Activated T-cell treated with anti-CD3 and anti-CD28 coated beads, Interleukin-2, amount 50 U/mL, for 24 hours (primary cell): ENCODE measurements at regions not wholly inside any gene's neighbourhood (a gene's known extent, or its start where the extent isn't known, plus 50 kb on each side); places are given as distances from the start of the nearest gene placed in this dataset.

Experiments
- DNase-seq: peaks from one replicate; pipeline ENCODE4 v3.0.0-alpha.2; 2020
- H3K27ac Mint-ChIP-seq: 2 replicates; pipeline ENCODE4 v1.8.0; 2020; ENCODE audit warnings: mild to moderate bottlenecking, mixed read lengths
- H3K27me3 Mint-ChIP-seq: 2 replicates; pipeline ENCODE4 v1.8.0; 2020; ENCODE audit warnings: mixed read lengths
- H3K36me3 Mint-ChIP-seq: 2 replicates; pipeline ENCODE4 v1.8.0; 2020; ENCODE audit warnings: low read depth, mixed read lengths
- H3K4me1 Mint-ChIP-seq: 2 replicates; pipeline ENCODE4 v1.8.0; 2020; ENCODE audit warnings: low read depth, mixed read lengths
- H3K4me3 Mint-ChIP-seq: 2 replicates; pipeline ENCODE4 v1.8.0; 2020; ENCODE audit warnings: mild to moderate bottlenecking, moderate library complexity, mixed read lengths
- H3K9me3 Mint-ChIP-seq: 2 replicates; pipeline ENCODE4 v1.8.0; 2020; ENCODE audit warnings: mixed read lengths

GRCh38 chr7:46651070-46651469 is 730.0 kb upstream of the IGFBP3 start:
- no peak for DNase-seq
- no peaks in the 10 kb centered on the region for H3K4me1 Mint-ChIP-seq
- H3K27me3 Mint-ChIP-seq: no peaks in the 10 kb centered on the region
- no peak overlapping the region for H3K4me3 Mint-ChIP-seq
- no peak overlapping the region for H3K27ac Mint-ChIP-seq
- H3K9me3 Mint-ChIP-seq: peaks cover 9% of the 10 kb centered on the region
- no peaks in the 10 kb centered on the region for H3K36me3 Mint-ChIP-seq

GRCh38 chr7:46649876-46650275 is 728.8 kb upstream of the IGFBP3 start:
- DNase-seq: no peak
- Mint-ChIP-seq H3K4me3 (no peak overlapping the region), H3K4me1 (no peaks in the 10 kb centered on the region), H3K9me3 (peaks cover 9% of the 10 kb centered on the region), H3K27me3 (no peaks in the 10 kb centered on the region), H3K36me3 (no peaks in the 10 kb centered on the region), H3K27ac (no peak overlapping the region)

- H3K36me3 Mint-ChIP-seq: no peaks in the 10 kb centered on the region
- no peak overlapping the region for H3K4me3 Mint-ChIP-seq
- H3K27me3 Mint-ChIP-seq: no peaks in the 10 kb centered on the region
- no peaks in the 10 kb centered on the region for H3K4me1 Mint-ChIP-seq
- H3K9me3 Mint-ChIP-seq: peaks cover 2% of the 10 kb centered on the region
- no peak for DNase-seq
- no peak overlapping the region for H3K27ac Mint-ChIP-seq
These were observed 717.0 kb upstream of the IGFBP3 start for GRCh38 chr7:46637793-46638735.

GRCh38 chr7:46636022-46636421 is 715.0 kb upstream of the IGFBP3 start:
- Mint-ChIP-seq H3K36me3 (no peaks in the 10 kb centered on the region), H3K27me3 (no peaks in the 10 kb centered on the region), H3K4me1 (no peaks in the 10 kb centered on the region), H3K9me3 (peaks cover 2% of the 10 kb centered on the region), H3K4me3 (no peak overlapping the region), H3K27ac (no peak overlapping the region)
- DNase-seq: no peak

GRCh38 chr7:46633630-46634240 is 712.7 kb upstream of the IGFBP3 start:
- H3K27ac Mint-ChIP-seq: no peak overlapping the region
- H3K9me3 Mint-ChIP-seq: peaks cover 2% of the 10 kb centered on the region
- no peak overlapping the region for H3K4me3 Mint-ChIP-seq
- H3K4me1 Mint-ChIP-seq: no peaks in the 10 kb centered on the region
- DNase-seq: no peak
- no peaks in the 10 kb centered on the region for H3K36me3 Mint-ChIP-seq
- H3K27me3 Mint-ChIP-seq: no peaks in the 10 kb centered on the region

- Mint-ChIP-seq H3K27ac (no peak overlapping the region), H3K27me3 (no peaks in the 10 kb centered on the region), H3K36me3 (no peaks in the 10 kb centered on the region), H3K4me3 (no peak overlapping the region), H3K4me1 (no peaks in the 10 kb centered on the region), H3K9me3 (peaks cover 2% of the 10 kb centered on the region)
- DNase-seq: no peak
These were observed 712.1 kb upstream of the IGFBP3 start for GRCh38 chr7:46633200-46633599.

- Mint-ChIP-seq H3K27me3 (no peaks in the 10 kb centered on the region), H3K36me3 (no peaks in the 10 kb centered on the region), H3K27ac (no peak overlapping the region), H3K9me3 (peaks cover 2% of the 10 kb centered on the region), H3K4me1 (no peaks in the 10 kb centered on the region), H3K4me3 (no peak overlapping the region)
- DNase-seq: no peak
These were observed 709.0 kb upstream of the IGFBP3 start for GRCh38 chr7:46630031-46630430.

GRCh38 chr7:46628389-46628788 is 707.3 kb upstream of the IGFBP3 start:
- H3K27ac Mint-ChIP-seq: no peak overlapping the region
- no peaks in the 10 kb centered on the region for H3K36me3 Mint-ChIP-seq
- DNase-seq: no peak
- no peaks in the 10 kb centered on the region for H3K9me3 Mint-ChIP-seq
- no peaks in the 10 kb centered on the region for H3K27me3 Mint-ChIP-seq
- no peaks in the 10 kb centered on the region for H3K4me1 Mint-ChIP-seq
- no peak overlapping the region for H3K4me3 Mint-ChIP-seq

- DNase-seq: no peak
- Mint-ChIP-seq H3K4me3 (no peak overlapping the region), H3K36me3 (no peaks in the 10 kb centered on the region), H3K9me3 (no peaks in the 10 kb centered on the region), H3K27ac (no peak overlapping the region), H3K27me3 (no peaks in the 10 kb centered on the region), H3K4me1 (no peaks in the 10 kb centered on the region)
These were observed 705.7 kb upstream of the IGFBP3 start for GRCh38 chr7:46626691-46627310.

GRCh38 chr7:46626261-46626660 is 705.2 kb upstream of the IGFBP3 start:
- Mint-ChIP-seq H3K27me3 (no peaks in the 10 kb centered on the region), H3K36me3 (no peaks in the 10 kb centered on the region), H3K9me3 (no peaks in the 10 kb centered on the region), H3K27ac (no peak overlapping the region), H3K4me3 (no peak overlapping the region), H3K4me1 (no peaks in the 10 kb centered on the region)
- no peak for DNase-seq

GRCh38 chr7:46625032-46625431 is 704.0 kb upstream of the IGFBP3 start:
- H3K27me3 Mint-ChIP-seq: no peaks in the 10 kb centered on the region
- no peaks in the 10 kb centered on the region for H3K36me3 Mint-ChIP-seq
- no peak overlapping the region for H3K4me3 Mint-ChIP-seq
- no peak for DNase-seq
- H3K27ac Mint-ChIP-seq: no peak overlapping the region
- H3K9me3 Mint-ChIP-seq: no peaks in the 10 kb centered on the region
- no peaks in the 10 kb centered on the region for H3K4me1 Mint-ChIP-seq

- DNase-seq: no peak
These were observed 701.2 kb upstream of the IGFBP3 start for GRCh38 chr7:46622251-46622650.

GRCh38 chr7:46619723-46620310 is 698.7 kb upstream of the IGFBP3 start:
- Mint-ChIP-seq H3K4me1 (no peaks in the 10 kb centered on the region), H3K9me3 (peaks cover 2% of the 10 kb centered on the region), H3K27me3 (no peaks in the 10 kb centered on the region), H3K36me3 (no peaks in the 10 kb centered on the region), H3K4me3 (no peak overlapping the region), H3K27ac (no peak overlapping the region)
- no peak for DNase-seq

More at GRCh38 chr7:46622251-46622650, 701.2 kb upstream of the IGFBP3 start:
- H3K9me3 Mint-ChIP-seq: no peaks in the 10 kb centered on the region
- no peaks in the 10 kb centered on the region for H3K4me1 Mint-ChIP-seq
- no peak overlapping the region for H3K4me3 Mint-ChIP-seq
- no peaks in the 10 kb centered on the region for H3K36me3 Mint-ChIP-seq
- no peaks in the 10 kb centered on the region for H3K27me3 Mint-ChIP-seq
- H3K27ac Mint-ChIP-seq: no peak overlapping the region

GRCh38 chr7:46616636-46617035 is 695.6 kb upstream of the IGFBP3 start:
- no peak overlapping the region for H3K27ac Mint-ChIP-seq
- no peaks in the 10 kb centered on the region for H3K36me3 Mint-ChIP-seq
- H3K4me1 Mint-ChIP-seq: no peaks in the 10 kb centered on the region
- peaks cover 6% of the 10 kb centered on the region for H3K9me3 Mint-ChIP-seq
- H3K27me3 Mint-ChIP-seq: no peaks in the 10 kb centered on the region
- no peak overlapping the region for H3K4me3 Mint-ChIP-seq
- DNase-seq: no peak
